ENCODE measurements at regions not wholly inside any gene's neighbourhood (a gene's known extent, or its start where the extent isn't known, plus 50 kb on each side); places are given as distances from the start of the nearest gene placed in this dataset.

DNA sequence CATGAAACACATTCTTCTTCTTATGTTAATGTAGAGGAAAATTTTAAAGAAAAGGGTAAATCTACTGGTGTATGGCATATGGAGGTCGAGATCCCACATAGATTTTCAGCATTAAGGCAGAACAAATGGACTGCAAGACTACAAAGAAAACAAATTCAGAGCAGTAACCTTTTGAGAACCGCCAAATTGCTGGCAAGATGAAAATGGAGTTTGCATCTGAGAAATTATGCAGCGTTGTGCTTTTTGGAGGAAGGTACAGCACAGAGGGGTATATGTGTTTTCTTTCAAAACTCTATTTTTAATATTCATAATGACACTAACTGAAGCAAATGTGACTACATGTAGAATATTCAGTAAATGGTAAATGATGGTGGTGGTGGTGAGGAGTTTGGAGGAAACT lies 59.0 kb upstream of the PARD3B start:
- no peak for TF ChIP-seq EZH2phosphoT487 (IDR thresholded peaks at IDR 0.05; ENCODE audit: low read depth, severe bottlenecking, unreplicated experiment)
- TF ChIP-seq CTCF (IDR thresholded peaks at IDR 0.05; ENCODE audit: poor library complexity) = no peak
